A673 (cell line): ENCODE measurements at regions not wholly inside any gene's neighbourhood (a gene's known extent, or its start where the extent isn't known, plus 50 kb on each side); places are given as distances from the start of the nearest gene placed in this dataset.

Experiments
- CTCF ChIP-seq: fragments of 300-800, 200-600 bp; sonication (generic); conservative IDR thresholded peaks from 2 replicates; pipeline ENCODE4 v1.5.1; 2017; ENCODE audit warnings: low read depth, mild to moderate bottlenecking, antibody characterized with exemption, low read length, moderate library complexity, mixed read lengths
- EZH2 ChIP-seq: fragments of 200-600 bp; sonication (generic); IDR thresholded peaks from 2 replicates; pipeline ENCODE4 v1.6.1; 2017; ENCODE audit warnings: borderline replicate concordance, low read depth, mild to moderate bottlenecking, mixed read lengths, antibody characterized with exemption, low read length; ENCODE audit not compliant: poor library complexity, severe bottlenecking

GRCh38 chr18:65399091-65399490 lies 351.7 kb upstream of the CDH7 start:
- TF ChIP-seq CTCF (no peak), EZH2 (no peak)
